GM12872 (cell line): ENCODE measurements at regions not wholly inside any gene's neighbourhood (a gene's known extent, or its start where the extent isn't known, plus 50 kb on each side); places are given as distances from the start of the nearest gene placed in this dataset.

ENCODE experiments used
- TF ChIP-seq, protein P1 (sequence below): IDR thresholded peaks from 3 replicates; pipeline ENCODE4 v1.5.1; 2011; ENCODE audit warnings: low read depth, mild to moderate bottlenecking, low read length, moderate library complexity; ENCODE audit not compliant: insufficient read depth

DNA sequence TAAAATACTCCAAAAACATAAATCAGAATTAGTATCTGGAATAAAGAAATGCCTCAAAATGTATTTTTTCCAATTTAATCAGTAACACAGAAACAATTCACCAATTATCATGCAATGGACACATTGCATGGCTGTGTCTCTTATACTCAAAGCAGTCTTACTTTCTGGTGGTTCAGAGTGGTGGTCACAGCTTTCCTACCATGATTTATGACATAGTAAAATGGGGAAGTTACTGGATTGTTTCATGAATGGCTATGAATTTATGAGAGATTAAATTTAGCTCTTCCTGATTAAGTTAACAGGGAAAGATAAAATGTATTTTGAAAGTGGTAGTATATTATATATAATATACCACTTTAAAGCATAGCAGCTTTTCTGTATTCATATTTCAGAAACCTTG lies 331.5 kb upstream of the MAP3K7 start:
- TF ChIP-seq, protein P1, sequence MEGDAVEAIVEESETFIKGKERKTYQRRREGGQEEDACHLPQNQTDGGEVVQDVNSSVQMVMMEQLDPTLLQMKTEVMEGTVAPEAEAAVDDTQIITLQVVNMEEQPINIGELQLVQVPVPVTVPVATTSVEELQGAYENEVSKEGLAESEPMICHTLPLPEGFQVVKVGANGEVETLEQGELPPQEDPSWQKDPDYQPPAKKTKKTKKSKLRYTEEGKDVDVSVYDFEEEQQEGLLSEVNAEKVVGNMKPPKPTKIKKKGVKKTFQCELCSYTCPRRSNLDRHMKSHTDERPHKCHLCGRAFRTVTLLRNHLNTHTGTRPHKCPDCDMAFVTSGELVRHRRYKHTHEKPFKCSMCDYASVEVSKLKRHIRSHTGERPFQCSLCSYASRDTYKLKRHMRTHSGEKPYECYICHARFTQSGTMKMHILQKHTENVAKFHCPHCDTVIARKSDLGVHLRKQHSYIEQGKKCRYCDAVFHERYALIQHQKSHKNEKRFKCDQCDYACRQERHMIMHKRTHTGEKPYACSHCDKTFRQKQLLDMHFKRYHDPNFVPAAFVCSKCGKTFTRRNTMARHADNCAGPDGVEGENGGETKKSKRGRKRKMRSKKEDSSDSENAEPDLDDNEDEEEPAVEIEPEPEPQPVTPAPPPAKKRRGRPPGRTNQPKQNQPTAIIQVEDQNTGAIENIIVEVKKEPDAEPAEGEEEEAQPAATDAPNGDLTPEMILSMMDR = no peak

DNA sequence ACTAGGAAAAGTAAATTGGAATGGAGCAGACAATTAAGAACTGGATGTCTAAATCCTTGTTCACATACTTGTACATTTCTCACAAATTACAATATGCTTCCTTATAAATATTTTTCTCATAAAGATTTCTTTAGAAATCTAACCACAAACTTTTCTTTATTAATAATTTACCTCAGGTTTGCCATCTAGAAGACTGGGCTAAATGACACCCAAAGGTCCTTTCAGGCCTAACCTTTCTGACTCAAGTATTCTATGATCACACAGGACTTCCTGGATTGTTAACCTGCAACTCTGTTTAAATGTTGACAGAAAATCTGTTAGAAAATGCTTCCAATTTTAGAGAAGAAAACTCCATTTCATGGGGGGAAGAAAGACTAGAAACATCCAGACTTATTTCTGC lies 330.5 kb upstream of the MAP3K7 start:
- TF ChIP-seq, protein P1 = no peak

DNA sequence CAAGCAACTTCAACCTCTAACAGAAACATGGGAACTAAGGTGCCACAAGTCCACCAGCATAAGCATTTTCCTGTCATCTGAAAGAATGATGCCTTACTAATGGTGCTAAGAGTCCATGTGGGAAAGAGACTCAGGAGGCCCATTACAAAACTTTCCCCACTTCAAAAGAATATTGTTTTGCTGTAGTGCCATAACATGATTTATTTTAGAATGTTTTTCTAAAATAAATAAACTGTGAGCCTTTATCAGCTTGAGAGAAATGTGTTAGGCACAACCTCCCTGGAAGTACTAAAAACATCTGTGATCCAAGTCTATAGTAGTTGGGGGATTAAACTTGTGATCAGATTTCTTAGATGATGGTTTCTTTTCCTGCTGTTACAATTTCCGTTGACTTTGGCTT lies 330.1 kb upstream of the MAP3K7 start:
- TF ChIP-seq, protein P1 = no peak

DNA sequence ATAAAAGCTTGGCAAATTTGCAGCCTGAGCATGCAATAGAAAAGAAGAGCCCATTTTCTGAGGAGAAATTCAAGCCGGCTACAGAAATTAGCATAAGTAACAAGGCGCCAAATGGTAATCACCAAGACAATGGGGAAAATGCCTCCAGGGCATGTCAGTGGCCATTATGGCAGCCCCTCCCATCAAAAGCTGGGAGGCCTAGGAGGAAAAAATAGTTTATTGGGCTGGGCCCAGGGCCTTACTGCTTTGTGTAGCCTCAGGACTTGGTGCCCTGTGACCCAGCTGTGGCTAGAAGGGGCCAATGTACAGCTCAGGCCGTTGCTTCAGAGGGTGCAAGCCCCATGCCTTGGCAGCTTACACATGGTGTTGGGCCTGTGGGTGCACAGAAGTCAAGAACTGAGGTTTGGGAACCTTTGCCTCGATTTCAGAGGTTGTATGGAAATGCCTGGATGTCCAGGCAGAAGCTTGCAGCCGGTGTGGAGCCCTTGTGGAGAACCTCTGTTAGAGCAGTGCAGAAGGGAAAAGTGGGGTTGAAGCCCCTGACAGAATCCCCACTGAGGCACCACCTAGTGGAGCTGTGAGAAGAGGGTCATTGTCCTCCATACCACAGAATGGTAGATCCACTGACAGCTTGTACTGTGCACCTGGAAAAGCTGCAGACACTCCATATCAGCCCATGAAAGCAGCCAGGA lies 328.5 kb upstream of the MAP3K7 start:
- TF ChIP-seq, protein P1 = no peak

DNA sequence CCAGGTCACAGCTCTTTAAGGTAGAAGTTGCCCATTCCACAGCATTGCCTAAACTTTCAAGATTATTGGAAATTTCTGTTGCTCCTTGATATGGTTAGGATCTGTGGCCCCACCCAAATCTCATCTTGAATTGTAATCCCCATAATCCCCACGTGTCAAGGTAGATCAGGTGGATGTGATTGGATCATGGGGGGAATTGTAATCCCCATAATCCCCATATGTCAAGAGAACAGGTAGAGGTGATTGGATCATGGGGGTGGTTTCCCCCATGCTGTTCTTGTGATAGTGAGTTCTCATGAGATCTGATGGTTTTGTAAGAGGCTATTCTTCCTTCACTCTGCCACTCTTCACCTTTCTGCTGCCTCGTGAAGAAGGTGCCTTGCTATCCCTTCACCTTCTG lies 327.4 kb upstream of the MAP3K7 start:
- TF ChIP-seq, protein P1 = no peak

DNA sequence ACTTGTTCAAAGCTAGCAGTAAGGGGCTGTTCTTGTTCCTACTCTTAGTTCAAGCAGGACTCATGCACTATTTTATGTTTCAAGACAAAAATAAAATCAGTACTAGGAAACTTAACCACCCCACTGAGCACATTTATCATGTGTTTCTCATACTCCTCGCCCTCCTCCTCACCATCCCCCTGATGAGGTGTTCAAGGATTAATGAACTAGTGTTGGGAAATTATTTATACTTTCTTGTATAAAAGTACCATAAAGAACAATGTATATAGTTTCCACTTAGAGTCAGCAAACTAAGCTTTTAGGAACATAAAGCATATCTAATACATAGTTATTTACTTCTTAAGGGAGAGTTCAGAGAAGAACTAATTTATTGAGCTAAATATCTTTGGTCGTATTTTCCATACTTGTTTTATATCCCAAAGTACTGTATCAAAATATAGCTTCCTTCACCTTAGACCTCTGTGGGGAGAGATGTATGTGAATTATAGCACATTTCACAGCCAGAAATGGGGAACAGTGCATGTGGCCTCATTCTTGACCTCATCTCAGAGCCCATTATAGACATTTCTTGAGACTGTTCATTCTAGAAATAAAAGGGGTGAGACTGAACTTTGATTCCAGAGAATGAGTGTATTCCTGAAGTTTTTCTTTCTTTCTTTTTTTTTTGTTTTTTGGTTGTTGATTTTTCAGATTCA lies 326.5 kb upstream of the MAP3K7 start:
- TF ChIP-seq, protein P1 = no peak

DNA sequence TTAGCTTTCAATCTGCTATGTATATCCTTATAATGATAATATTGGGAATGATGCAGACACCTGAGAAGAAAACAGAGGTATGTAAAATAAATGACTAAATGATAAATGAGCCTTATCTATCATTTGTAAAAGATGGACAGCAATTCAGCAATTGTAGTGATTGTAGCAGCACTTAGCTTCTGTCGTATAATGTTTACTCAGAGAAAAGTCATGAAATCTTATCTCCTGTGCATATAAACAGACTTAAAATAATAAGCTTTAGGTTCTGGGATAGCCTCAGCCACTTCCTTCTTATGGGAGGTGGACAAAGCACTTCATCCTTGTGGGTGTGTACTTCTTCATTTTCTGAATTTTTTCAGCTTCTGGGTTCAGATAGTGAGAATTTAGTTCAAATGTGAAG lies 324.8 kb upstream of the MAP3K7 start:
- TF ChIP-seq, protein P1 = no peak
